Stimulated activated CD4-positive, alpha-beta T cell treated with anti-CD3 and anti-CD28 coated beads, Interleukin-2, amount 100 ng/mL, for 4 hours (primary cell): ENCODE measurements at regions not wholly inside any gene's neighbourhood (a gene's known extent, or its start where the extent isn't known, plus 50 kb on each side); places are given as distances from the start of the nearest gene placed in this dataset.
"Not testable (repeated sequence)": the region's sequence is repeated elsewhere in the genome, so short reads cannot be mapped to it uniquely, and the experiment has no call there.

Experiments
- DNase-seq: peaks from one replicate; pipeline ENCODE4 v3.0.0-alpha.2; 2020; ENCODE audit warnings: low read depth

- DNase-seq, result not testable (repeated sequence)
Observed at GRCh38 chr7:35853194-35853593, 52.3 kb downstream of the SEPTIN7 start.

- DNase-seq, result no peak
Observed at GRCh38 chr7:35854311-35854710, 53.5 kb downstream of the SEPTIN7 start.

- DNase-seq, result no peak
Observed at GRCh38 chr7:35856175-35856574, 55.3 kb downstream of the SEPTIN7 start.

GRCh38 chr7:35860664-35861063 is 59.8 kb downstream of the SEPTIN7 start:
- DNase-seq, result no peak

GRCh38 chr7:35865287-35865686 is 64.4 kb downstream of the SEPTIN7 start:
- no peak for DNase-seq

- no peak for DNase-seq
Observed at GRCh38 chr7:35866186-35866585, 65.3 kb downstream of the SEPTIN7 start.

- not testable (repeated sequence) for DNase-seq
Observed at GRCh38 chr7:35869117-35869516, 68.3 kb downstream of the SEPTIN7 start.

- no peak for DNase-seq
Observed at GRCh38 chr7:35869810-35870209, 69.0 kb downstream of the SEPTIN7 start.

- no peak for DNase-seq
Observed at GRCh38 chr7:35871856-35872255, 71.0 kb downstream of the SEPTIN7 start.

GRCh38 chr7:35874886-35875285 is 74.0 kb downstream of the SEPTIN7 start:
- no peak for DNase-seq

GRCh38 chr7:35875292-35875691 is 74.4 kb downstream of the SEPTIN7 start:
- DNase-seq, result no peak

- no peak for DNase-seq
Observed at GRCh38 chr7:35878351-35878750, 77.5 kb downstream of the SEPTIN7 start.

- DNase-seq, result not testable (repeated sequence)
Observed at GRCh38 chr7:35887430-35887829, 86.6 kb downstream of the SEPTIN7 start.

- DNase-seq, result no peak
Observed at GRCh38 chr7:35889001-35889400, 88.1 kb downstream of the SEPTIN7 start.

- no peak for DNase-seq
Observed at GRCh38 chr7:35889870-35890269, 89.0 kb downstream of the SEPTIN7 start.

- no peak for DNase-seq
Observed at GRCh38 chr7:35891004-35891830, 90.4 kb downstream of the SEPTIN7 start.

- DNase-seq, result no peak
Observed at GRCh38 chr7:35893649-35894048, 92.8 kb downstream of the SEPTIN7 start.

- no peak for DNase-seq
Observed at GRCh38 chr7:35894721-35895120, 93.9 kb downstream of the SEPTIN7 start.

- no peak for DNase-seq
Observed at GRCh38 chr7:35900651-35901050, 99.8 kb downstream of the SEPTIN7 start.

- no peak for DNase-seq
Observed at GRCh38 chr7:35905555-35905954, 104.7 kb downstream of the SEPTIN7 start.

- peak; percentile 54 for DNase-seq
Observed at GRCh38 chr7:35906191-35906908, 105.5 kb downstream of the SEPTIN7 start.

GRCh38 chr7:35908331-35909216 is 107.7 kb downstream of the SEPTIN7 start:
- DNase-seq, result no peak
